ENCODE measurements at regions not wholly inside any gene's neighbourhood (a gene's known extent, or its start where the extent isn't known, plus 50 kb on each side); places are given as distances from the start of the nearest gene placed in this dataset.

DNA sequence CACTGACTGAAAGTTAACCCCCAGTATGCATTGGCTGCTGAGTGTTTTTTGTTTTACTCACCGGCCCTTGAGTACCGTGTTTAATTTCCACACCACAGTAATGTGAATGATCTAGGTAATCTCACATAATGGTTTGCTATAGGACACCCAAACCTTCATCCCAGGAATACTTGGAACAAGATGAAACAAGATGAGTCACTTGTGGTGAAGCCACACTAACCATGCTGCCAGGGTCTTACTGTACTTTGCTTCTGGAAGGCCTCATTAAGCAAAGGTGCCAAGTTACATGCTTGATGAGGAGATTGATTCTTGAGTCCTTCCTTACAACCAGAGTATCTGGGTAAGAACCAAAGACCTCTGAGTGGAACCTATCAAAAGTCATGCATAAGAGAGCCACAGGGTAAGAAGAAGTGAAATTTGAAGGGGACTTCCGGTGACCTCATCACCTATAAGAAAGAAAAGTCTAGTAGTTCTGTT lies 163.3 kb downstream of the NRIP1 start:
- TF ChIP-seq, protein P1, sequence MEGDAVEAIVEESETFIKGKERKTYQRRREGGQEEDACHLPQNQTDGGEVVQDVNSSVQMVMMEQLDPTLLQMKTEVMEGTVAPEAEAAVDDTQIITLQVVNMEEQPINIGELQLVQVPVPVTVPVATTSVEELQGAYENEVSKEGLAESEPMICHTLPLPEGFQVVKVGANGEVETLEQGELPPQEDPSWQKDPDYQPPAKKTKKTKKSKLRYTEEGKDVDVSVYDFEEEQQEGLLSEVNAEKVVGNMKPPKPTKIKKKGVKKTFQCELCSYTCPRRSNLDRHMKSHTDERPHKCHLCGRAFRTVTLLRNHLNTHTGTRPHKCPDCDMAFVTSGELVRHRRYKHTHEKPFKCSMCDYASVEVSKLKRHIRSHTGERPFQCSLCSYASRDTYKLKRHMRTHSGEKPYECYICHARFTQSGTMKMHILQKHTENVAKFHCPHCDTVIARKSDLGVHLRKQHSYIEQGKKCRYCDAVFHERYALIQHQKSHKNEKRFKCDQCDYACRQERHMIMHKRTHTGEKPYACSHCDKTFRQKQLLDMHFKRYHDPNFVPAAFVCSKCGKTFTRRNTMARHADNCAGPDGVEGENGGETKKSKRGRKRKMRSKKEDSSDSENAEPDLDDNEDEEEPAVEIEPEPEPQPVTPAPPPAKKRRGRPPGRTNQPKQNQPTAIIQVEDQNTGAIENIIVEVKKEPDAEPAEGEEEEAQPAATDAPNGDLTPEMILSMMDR (conservative IDR thresholded peaks at IDR 0.05 in 1 of 2, IDR thresholded peaks at IDR 0.05 in 1 of 2; ENCODE audit: extremely low read depth in 1 of 2, insufficient read depth in 1 of 2, low read depth in 1 of 2, low read length in 2 of 2) = no peak
- TF ChIP-seq EZH2 (IDR thresholded peaks at IDR 0.05; ENCODE audit: borderline replicate concordance, low read length) = no peak

All from mammary epithelial cell (primary cell).